Smooth muscle cell (in vitro differentiated cells): ENCODE measurements at regions not wholly inside any gene's neighbourhood (a gene's known extent, or its start where the extent isn't known, plus 50 kb on each side); places are given as distances from the start of the nearest gene placed in this dataset.
"Not testable (repeated sequence)": the region's sequence is repeated elsewhere in the genome, so short reads cannot be mapped to it uniquely, and the experiment has no call there.

ENCODE experiments used
- DNase-seq: peaks from one replicate; lab custom pipeline; 2025; ENCODE audit not compliant: unreplicated experiment; lab: John Stamatoyannopoulos, UW
- H2AFZ ChIP-seq: fragments of 200-600 bp; sonication (generic); 2 replicates; pipeline ENCODE4 v1.6.0; 2016; ENCODE audit warnings: antibody characterized with exemption, low read depth, mild to moderate bottlenecking
- H3F3A ChIP-seq: fragments of 200-600 bp; sonication (generic); 2 replicates; pipeline ENCODE4 v1.6.0; 2017; ENCODE audit warnings: antibody characterized with exemption, low read depth
- H3K27ac ChIP-seq: fragments of 200-600 bp; sonication (generic); 2 replicates; pipeline ENCODE4 v1.5.1; 2016; ENCODE audit warnings: low read depth, mild to moderate bottlenecking
- H3K27me3 ChIP-seq: fragments of 200-600 bp; sonication (generic); 2 replicates; pipeline ENCODE4 v1.6.1; 2016; ENCODE audit warnings: low read depth, mild to moderate bottlenecking
- H3K36me3 ChIP-seq: fragments of 200-600 bp; sonication (generic); 2 replicates; pipeline ENCODE4 v1.5.1; 2016; ENCODE audit warnings: low read depth
- H3K4me1 ChIP-seq: fragments of 200-600 bp; sonication (generic); 2 replicates; pipeline ENCODE4 v1.5.1; 2016; ENCODE audit warnings: low read depth
- H3K4me2 ChIP-seq: fragments of 200-600 bp; sonication (generic); 2 replicates; pipeline ENCODE4 v1.6.0; 2016; ENCODE audit warnings: mild to moderate bottlenecking
- H3K4me3 ChIP-seq: fragments of 200-600 bp; sonication (generic); 2 replicates; pipeline ENCODE4 v1.5.1; 2016; ENCODE audit warnings: mild to moderate bottlenecking
- H3K79me2 ChIP-seq: fragments of 200-600 bp; sonication (generic); 2 replicates; pipeline ENCODE4 v1.6.0; 2016; ENCODE audit warnings: low read depth, mild to moderate bottlenecking
- H3K9ac ChIP-seq: fragments of 200-600 bp; sonication (generic); 2 replicates; pipeline ENCODE4 v1.6.0; 2016; ENCODE audit warnings: low read depth
- H3K9me3 ChIP-seq: fragments of 200-600 bp; sonication (generic); replicated peaks from 2 replicates; pipeline ENCODE4 v1.5.1; 2016; ENCODE audit warnings: low read depth
- H4K20me1 ChIP-seq: fragments of 200-600 bp; sonication (generic); 2 replicates; pipeline ENCODE4 v1.6.0; 2016; ENCODE audit warnings: low read depth
- WGBS: methylation state at CpG from one replicate; pipeline ENCODE4 v1.1.7; 2016; ENCODE audit warnings: low lambda C conversion rate; 5-methylcytosine and 5-hydroxymethylcytosine counted together
- TF ChIP-seq, protein P1 (sequence below): fragments of 200-600 bp; sonication (generic); IDR thresholded peaks from 2 replicates; pipeline ENCODE4 v1.5.1; 2017; ENCODE audit warnings: borderline replicate concordance, mild to moderate bottlenecking, antibody characterized with exemption; ENCODE audit not compliant: insufficient read depth, poor library complexity, severe bottlenecking

DNA sequence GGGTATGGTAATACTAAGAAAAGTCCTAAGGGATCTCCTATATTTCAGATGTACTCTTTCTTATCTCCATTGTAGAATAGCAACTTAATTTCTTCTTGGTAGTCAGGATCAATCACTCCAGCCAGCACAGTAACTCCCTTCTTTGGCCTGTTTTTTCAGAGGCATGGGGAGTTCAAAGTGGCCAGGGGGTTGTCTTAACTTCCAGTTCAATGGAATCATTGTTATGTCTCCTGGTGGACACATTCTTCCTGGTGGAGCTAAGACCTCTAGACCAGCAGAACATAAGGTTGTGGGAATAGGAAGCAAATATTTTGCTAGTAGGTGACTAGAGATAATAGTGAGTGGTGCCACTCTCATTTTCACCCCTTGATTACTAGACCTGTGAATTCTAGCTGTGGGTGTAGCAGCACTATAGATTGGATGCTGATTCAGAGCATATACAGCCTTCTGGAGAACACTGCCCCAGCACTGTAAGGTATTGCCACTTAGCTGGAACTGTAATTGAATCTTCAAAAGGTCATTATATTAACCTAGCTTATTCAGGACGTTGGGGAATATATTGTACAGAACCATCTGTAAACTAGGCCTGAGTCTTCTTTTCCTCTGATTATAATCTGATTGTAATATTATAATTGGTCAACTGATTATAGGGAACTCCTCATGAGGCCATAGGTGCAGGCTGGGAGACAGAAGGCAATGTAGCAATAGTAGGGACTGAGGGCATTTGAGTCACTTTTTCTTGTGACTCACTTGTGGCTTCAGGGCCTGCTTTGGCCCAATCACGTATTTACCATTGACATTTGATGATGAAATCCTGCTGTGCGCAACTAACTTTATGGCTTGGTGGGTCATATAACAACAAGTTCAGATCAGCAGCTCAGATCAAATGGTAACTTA lies 60.2 kb upstream of the ATP2B1 start:
- TF ChIP-seq, protein P1, sequence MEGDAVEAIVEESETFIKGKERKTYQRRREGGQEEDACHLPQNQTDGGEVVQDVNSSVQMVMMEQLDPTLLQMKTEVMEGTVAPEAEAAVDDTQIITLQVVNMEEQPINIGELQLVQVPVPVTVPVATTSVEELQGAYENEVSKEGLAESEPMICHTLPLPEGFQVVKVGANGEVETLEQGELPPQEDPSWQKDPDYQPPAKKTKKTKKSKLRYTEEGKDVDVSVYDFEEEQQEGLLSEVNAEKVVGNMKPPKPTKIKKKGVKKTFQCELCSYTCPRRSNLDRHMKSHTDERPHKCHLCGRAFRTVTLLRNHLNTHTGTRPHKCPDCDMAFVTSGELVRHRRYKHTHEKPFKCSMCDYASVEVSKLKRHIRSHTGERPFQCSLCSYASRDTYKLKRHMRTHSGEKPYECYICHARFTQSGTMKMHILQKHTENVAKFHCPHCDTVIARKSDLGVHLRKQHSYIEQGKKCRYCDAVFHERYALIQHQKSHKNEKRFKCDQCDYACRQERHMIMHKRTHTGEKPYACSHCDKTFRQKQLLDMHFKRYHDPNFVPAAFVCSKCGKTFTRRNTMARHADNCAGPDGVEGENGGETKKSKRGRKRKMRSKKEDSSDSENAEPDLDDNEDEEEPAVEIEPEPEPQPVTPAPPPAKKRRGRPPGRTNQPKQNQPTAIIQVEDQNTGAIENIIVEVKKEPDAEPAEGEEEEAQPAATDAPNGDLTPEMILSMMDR: no peak
- Histone ChIP-seq H2AFZ (no peak overlapping the region), H3K9me3 (no peaks in the 10 kb centered on the region), H4K20me1 (no peaks in the 10 kb centered on the region), H3K4me1 (no peaks in the 10 kb centered on the region), H3K9ac (no peak overlapping the region), H3K27ac (peak overlapping the region; percentile 88), H3F3A (no peaks in the 10 kb centered on the region), H3K79me2 (no peaks in the 10 kb centered on the region), H3K4me2 (peak overlapping the region; percentile 36), H3K27me3 (no peaks in the 10 kb centered on the region), H3K4me3 (no peak overlapping the region), H3K36me3 (no peaks in the 10 kb centered on the region)
- no peak for DNase-seq
- WGBS: 25% methylated on average over 3 of the region's 3 CpGs

DNA sequence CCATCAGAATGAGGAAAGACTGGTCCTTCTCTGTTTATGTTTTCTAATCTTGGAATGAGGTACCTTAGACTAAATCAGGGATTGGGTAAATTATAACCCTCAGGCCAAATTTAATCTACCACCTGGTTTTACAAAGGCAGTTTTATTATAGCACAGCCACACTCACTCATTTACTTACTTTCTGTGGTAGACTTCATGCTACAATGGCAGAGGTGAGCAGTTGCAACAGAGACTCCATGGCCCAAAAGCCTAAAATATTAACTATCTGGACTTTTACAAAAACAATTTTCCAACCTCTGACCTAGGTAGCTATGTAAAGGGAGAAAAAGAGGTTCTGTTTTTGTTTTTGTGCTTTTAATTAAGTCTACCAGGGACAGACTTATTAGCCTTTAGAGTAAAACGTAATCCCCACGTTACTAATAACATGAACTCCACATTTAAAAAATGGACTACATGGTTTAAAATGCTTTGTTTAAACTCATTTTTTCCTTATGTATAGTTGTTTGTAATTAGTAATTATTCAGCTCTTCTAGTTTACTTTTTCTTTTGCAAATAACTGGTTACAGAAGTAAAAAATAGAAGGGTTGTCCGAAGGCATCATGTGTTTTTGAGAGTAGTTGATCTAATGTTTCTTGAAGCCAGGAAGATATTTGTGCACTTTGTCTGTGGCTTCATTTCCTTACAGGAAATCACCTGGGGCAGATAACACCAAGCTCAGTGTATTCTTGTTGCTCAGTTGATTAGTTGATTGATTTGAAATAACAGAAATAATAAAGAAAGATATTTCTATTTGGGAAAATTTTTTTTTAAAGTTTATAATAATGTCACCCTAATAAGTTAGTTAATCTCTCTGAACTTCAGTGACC lies 57.6 kb upstream of the ATP2B1 start:
- Histone ChIP-seq H4K20me1 (no peaks in the 10 kb centered on the region), H3K4me1 (no peaks in the 10 kb centered on the region), H2AFZ (no peak overlapping the region), H3K36me3 (no peaks in the 10 kb centered on the region), H3K79me2 (no peaks in the 10 kb centered on the region), H3K4me3 (no peak overlapping the region), H3F3A (no peaks in the 10 kb centered on the region), H3K27ac (no peak overlapping the region), H3K9me3 (no peaks in the 10 kb centered on the region), H3K4me2 (no peak overlapping the region), H3K27me3 (no peaks in the 10 kb centered on the region), H3K9ac (no peak overlapping the region)
- 96% methylated on average over 3 of the region's 3 CpGs for WGBS
- no peak for DNase-seq
- TF ChIP-seq, protein P1: no peak

DNA sequence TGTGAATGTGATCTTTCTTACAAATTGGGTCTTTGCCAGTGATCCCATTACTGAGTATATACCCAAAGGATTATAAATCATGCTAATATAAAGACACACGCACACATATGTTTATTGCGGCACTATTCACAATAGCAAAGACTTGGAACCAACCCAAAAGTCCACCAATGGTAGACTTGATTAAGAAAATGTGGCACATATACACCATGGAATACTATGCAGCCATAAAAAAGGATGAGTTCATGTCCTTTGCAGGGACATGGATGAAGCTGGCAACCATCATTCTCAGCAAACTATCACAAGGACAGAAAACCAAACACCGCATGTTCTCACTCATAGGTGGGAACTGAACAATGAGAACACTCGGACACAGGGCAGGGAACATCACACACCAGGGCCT lies 55.5 kb upstream of the ATP2B1 start:
- H3K9me3 ChIP-seq, H2AFZ ChIP-seq, H3K27ac ChIP-seq, H3K4me2 ChIP-seq, H3K27me3 ChIP-seq, H3K4me1 ChIP-seq, H4K20me1 ChIP-seq, H3K36me3 ChIP-seq, H3K4me3 ChIP-seq, DNase-seq, H3K9ac ChIP-seq, H3K79me2 ChIP-seq, H3F3A ChIP-seq: not testable (repeated sequence)
- 97% methylated on average over 4 of the region's 4 CpGs for WGBS

DNA sequence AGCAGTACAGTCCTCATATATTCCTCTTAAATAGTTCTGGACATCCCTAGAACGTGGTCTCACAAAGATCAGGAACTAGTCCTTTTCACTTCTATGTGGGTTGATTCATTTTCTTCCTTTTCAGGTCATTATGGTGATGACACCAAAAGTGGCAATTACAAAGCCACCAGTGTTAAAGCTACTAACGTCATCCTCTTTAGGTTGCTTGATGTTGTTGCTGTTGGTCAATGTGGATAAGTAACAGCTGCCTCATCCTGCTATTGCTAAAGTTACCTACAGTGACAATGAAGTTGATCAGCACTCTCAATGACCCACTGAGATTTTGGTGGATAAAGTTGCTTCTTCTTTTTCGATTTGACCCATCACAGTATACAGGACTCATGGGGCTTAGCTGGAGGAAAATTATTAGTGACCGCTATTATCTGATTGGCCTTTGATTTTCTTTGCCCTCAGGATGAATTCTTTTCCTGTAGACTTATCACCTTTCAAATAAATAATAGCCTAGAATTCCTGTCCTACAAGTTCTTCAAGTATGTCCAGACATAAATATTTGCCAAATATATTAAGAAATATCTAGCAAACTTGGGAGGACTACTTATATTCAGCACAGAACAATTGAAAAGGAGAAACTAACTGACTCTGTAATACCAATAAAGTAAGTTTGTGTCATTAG lies 54.0 kb upstream of the ATP2B1 start:
- no peaks in the 10 kb centered on the region for H3K79me2 ChIP-seq
- no peaks in the 10 kb centered on the region for H3K36me3 ChIP-seq
- H3F3A ChIP-seq: no peaks in the 10 kb centered on the region
- H3K4me3 ChIP-seq: no peak overlapping the region
- 75% methylated on average over 4 of the region's 4 CpGs for WGBS
- H3K9ac ChIP-seq: no peak overlapping the region
- no peak for DNase-seq
- no peaks in the 10 kb centered on the region for H3K9me3 ChIP-seq
- no peaks in the 10 kb centered on the region for H3K4me1 ChIP-seq
- no peak overlapping the region for H3K4me2 ChIP-seq
- H3K27ac ChIP-seq: no peak overlapping the region
- no peaks in the 10 kb centered on the region for H4K20me1 ChIP-seq
- no peak overlapping the region for H2AFZ ChIP-seq
- TF ChIP-seq, protein P1: no peak
- H3K27me3 ChIP-seq: no peaks in the 10 kb centered on the region
